ENCODE measurements at regions not wholly inside any gene's neighbourhood (a gene's known extent, or its start where the extent isn't known, plus 50 kb on each side); places are given as distances from the start of the nearest gene placed in this dataset.

DNA sequence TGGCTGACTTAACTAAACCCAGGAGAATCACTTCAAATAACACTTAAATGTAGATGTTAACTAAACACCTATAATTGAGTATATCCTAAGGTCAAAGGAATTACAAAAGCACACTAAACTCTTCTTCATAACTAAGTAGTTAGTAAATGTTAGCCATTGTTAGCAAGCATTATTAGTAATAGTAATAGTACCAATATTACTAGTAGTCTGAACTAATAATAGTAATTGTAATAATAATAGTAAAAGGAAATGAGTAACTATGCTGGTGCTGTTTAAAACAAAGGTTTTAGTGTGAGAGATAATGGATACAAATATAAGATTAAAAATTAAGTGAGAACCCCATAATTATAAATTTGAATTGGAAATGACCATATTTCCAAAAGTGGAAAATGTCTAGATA is 641.9 kb upstream of the RORB start:
- Histone ChIP-seq H3K36me3 (ENCODE audit: low read length) (no peaks in the 10 kb centered on the region), H3K9me3 (ENCODE audit: insufficient read depth, low read length) (no peaks in the 10 kb centered on the region), H2AFZ (ENCODE audit: low read depth, low read length, severe bottlenecking) (no peak overlapping the region), H3F3A (ENCODE audit: insufficient read depth) (no peaks in the 10 kb centered on the region), H3K79me2 (ENCODE audit: insufficient read depth, low read length) (no peaks in the 10 kb centered on the region), H3K9me2 (replicated peaks; ENCODE audit: insufficient read depth, low read length) (no peaks in the 10 kb centered on the region), H3K27me3 (ENCODE audit: low read length) (no peaks in the 10 kb centered on the region), H3K4me3 (ENCODE audit: insufficient read depth, low read length, poor library complexity, severe bottlenecking) (no peak overlapping the region), H3K4me2 (ENCODE audit: low read depth, low read length, poor library complexity, severe bottlenecking) (no peak overlapping the region), H3K9ac (ENCODE audit: low read length) (no peak overlapping the region), H3K27ac (ENCODE audit: low read depth, low read length) (no peak overlapping the region), H4K20me1 (ENCODE audit: low read depth, low read length) (no peaks in the 10 kb centered on the region)
- TF ChIP-seq, protein P1, sequence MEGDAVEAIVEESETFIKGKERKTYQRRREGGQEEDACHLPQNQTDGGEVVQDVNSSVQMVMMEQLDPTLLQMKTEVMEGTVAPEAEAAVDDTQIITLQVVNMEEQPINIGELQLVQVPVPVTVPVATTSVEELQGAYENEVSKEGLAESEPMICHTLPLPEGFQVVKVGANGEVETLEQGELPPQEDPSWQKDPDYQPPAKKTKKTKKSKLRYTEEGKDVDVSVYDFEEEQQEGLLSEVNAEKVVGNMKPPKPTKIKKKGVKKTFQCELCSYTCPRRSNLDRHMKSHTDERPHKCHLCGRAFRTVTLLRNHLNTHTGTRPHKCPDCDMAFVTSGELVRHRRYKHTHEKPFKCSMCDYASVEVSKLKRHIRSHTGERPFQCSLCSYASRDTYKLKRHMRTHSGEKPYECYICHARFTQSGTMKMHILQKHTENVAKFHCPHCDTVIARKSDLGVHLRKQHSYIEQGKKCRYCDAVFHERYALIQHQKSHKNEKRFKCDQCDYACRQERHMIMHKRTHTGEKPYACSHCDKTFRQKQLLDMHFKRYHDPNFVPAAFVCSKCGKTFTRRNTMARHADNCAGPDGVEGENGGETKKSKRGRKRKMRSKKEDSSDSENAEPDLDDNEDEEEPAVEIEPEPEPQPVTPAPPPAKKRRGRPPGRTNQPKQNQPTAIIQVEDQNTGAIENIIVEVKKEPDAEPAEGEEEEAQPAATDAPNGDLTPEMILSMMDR (IDR thresholded peaks at IDR 0.05; ENCODE audit: insufficient read depth, low read length, poor library complexity, severe bottlenecking), result no peak
- TF ChIP-seq EZH2phosphoT487 (conservative IDR thresholded peaks at IDR 0.05; ENCODE audit: low read length), result no peak

DNA sequence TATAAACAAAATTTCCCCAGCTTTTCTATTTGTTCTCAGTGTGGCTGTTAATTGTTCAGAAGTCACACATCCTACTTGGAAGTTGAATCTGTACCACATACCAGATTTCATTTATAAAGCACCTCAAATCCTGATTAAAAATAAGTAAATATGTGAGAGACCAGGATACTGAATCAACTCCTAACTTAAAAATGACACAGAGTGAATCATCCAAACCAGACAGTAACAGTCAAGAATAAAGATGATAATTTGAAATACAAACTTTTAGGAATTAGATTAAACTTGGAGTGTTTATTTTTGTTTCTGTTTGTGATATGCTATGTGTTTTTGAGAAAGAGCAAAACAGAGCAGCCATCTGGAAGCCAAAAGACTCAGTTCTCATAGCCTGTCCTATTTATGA is 633.2 kb upstream of the RORB start:
- H3K27ac ChIP-seq (ENCODE audit: low read depth, low read length), result no peak overlapping the region
- H3K9me3 ChIP-seq (ENCODE audit: insufficient read depth, low read length), result no peaks in the 10 kb centered on the region
- no peaks in the 10 kb centered on the region for H3K27me3 ChIP-seq (ENCODE audit: low read length)
- no peaks in the 10 kb centered on the region for H3K79me2 ChIP-seq (ENCODE audit: insufficient read depth, low read length)
- H4K20me1 ChIP-seq (ENCODE audit: low read depth, low read length), result no peaks in the 10 kb centered on the region
- TF ChIP-seq, protein P1 (IDR thresholded peaks at IDR 0.05; ENCODE audit: insufficient read depth, low read length, poor library complexity, severe bottlenecking), result no peak
- no peak for TF ChIP-seq EZH2phosphoT487 (conservative IDR thresholded peaks at IDR 0.05; ENCODE audit: low read length)
- H3K4me3 ChIP-seq (ENCODE audit: insufficient read depth, low read length, poor library complexity, severe bottlenecking), result no peak overlapping the region
- no peak overlapping the region for H2AFZ ChIP-seq (ENCODE audit: low read depth, low read length, severe bottlenecking)
- H3K4me2 ChIP-seq (ENCODE audit: low read depth, low read length, poor library complexity, severe bottlenecking), result no peak overlapping the region
- no peaks in the 10 kb centered on the region for H3K9me2 ChIP-seq (replicated peaks; ENCODE audit: insufficient read depth, low read length)
- H3K36me3 ChIP-seq (ENCODE audit: low read length), result no peaks in the 10 kb centered on the region
- H3K9ac ChIP-seq (ENCODE audit: low read length), result no peak overlapping the region
- no peaks in the 10 kb centered on the region for H3F3A ChIP-seq (ENCODE audit: insufficient read depth)

DNA sequence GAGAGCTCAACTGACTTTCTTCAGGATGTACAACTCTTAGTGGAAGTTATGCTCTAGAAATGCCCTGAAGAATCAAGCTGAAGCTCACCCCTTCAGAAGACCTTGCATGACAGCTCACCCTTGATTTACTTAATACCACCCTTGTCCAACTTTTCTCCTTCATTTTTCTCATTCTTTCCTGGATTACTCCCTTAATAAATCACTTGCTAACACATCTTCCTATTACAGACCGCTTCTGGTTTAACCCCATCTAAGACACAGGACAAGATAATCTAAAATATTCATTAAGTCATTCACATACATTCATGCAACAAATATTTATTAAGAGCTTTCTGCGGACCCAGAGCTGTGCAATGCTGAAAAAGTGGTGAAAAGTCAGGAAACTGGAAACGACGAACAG is 630.7 kb upstream of the RORB start:
- TF ChIP-seq, protein P1 (IDR thresholded peaks at IDR 0.05; ENCODE audit: insufficient read depth, low read length, poor library complexity, severe bottlenecking), result no peak
- TF ChIP-seq EZH2phosphoT487 (conservative IDR thresholded peaks at IDR 0.05; ENCODE audit: low read length), result no peak
- no peaks in the 10 kb centered on the region for H3K9me2 ChIP-seq (replicated peaks; ENCODE audit: insufficient read depth, low read length)
- H3K4me2 ChIP-seq (ENCODE audit: low read depth, low read length, poor library complexity, severe bottlenecking), result no peak overlapping the region
- no peak overlapping the region for H2AFZ ChIP-seq (ENCODE audit: low read depth, low read length, severe bottlenecking)
- no peaks in the 10 kb centered on the region for H3K36me3 ChIP-seq (ENCODE audit: low read length)
- H4K20me1 ChIP-seq (ENCODE audit: low read depth, low read length), result no peaks in the 10 kb centered on the region
- no peak overlapping the region for H3K4me3 ChIP-seq (ENCODE audit: insufficient read depth, low read length, poor library complexity, severe bottlenecking)
- no peaks in the 10 kb centered on the region for H3K27me3 ChIP-seq (ENCODE audit: low read length)
- H3K79me2 ChIP-seq (ENCODE audit: insufficient read depth, low read length), result no peaks in the 10 kb centered on the region
- H3K27ac ChIP-seq (ENCODE audit: low read depth, low read length), result no peak overlapping the region
- H3F3A ChIP-seq (ENCODE audit: insufficient read depth), result no peaks in the 10 kb centered on the region
- H3K9ac ChIP-seq (ENCODE audit: low read length), result no peak overlapping the region
- H3K9me3 ChIP-seq (ENCODE audit: insufficient read depth, low read length), result no peaks in the 10 kb centered on the region

DNA sequence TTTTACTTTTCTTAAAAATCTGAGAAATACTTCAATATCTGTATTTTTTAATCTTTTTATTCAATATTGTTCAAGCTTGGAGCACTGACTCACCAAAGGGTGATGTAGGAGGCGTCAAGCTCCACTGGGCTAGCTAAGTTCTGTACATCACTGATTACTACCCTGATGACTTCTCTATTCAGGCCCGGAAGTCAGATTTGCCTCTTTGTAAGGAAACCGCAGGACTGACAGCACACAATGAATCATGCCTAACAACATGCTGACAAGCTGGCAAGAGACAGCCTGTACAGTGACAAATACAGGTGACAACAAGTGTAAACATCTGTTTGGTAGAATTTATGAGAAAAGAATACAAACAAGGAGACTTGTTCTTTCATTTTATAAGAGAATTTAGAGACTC is 627.9 kb upstream of the RORB start:
- TF ChIP-seq, protein P1 (IDR thresholded peaks at IDR 0.05; ENCODE audit: insufficient read depth, low read length, poor library complexity, severe bottlenecking), result no peak
- no peak for TF ChIP-seq EZH2phosphoT487 (conservative IDR thresholded peaks at IDR 0.05; ENCODE audit: low read length)
- Histone ChIP-seq H3K9me3 (ENCODE audit: insufficient read depth, low read length) (no peaks in the 10 kb centered on the region), H3K4me3 (ENCODE audit: insufficient read depth, low read length, poor library complexity, severe bottlenecking) (no peak overlapping the region), H3F3A (ENCODE audit: insufficient read depth) (no peaks in the 10 kb centered on the region), H4K20me1 (ENCODE audit: low read depth, low read length) (no peaks in the 10 kb centered on the region), H3K27me3 (ENCODE audit: low read length) (no peaks in the 10 kb centered on the region), H3K27ac (ENCODE audit: low read depth, low read length) (no peak overlapping the region), H3K36me3 (ENCODE audit: low read length) (no peaks in the 10 kb centered on the region), H3K79me2 (ENCODE audit: insufficient read depth, low read length) (no peaks in the 10 kb centered on the region), H2AFZ (ENCODE audit: low read depth, low read length, severe bottlenecking) (no peak overlapping the region), H3K9me2 (replicated peaks; ENCODE audit: insufficient read depth, low read length) (no peaks in the 10 kb centered on the region), H3K9ac (ENCODE audit: low read length) (no peak overlapping the region), H3K4me2 (ENCODE audit: low read depth, low read length, poor library complexity, severe bottlenecking) (no peak overlapping the region)

Measured in SU-DHL-6 (cell line).